ENCODE measurements at regions not wholly inside any gene's neighbourhood (a gene's known extent, or its start where the extent isn't known, plus 50 kb on each side); places are given as distances from the start of the nearest gene placed in this dataset.
"Not testable (repeated sequence)": the region's sequence is repeated elsewhere in the genome, so short reads cannot be mapped to it uniquely, and the experiment has no call there.

DNA sequence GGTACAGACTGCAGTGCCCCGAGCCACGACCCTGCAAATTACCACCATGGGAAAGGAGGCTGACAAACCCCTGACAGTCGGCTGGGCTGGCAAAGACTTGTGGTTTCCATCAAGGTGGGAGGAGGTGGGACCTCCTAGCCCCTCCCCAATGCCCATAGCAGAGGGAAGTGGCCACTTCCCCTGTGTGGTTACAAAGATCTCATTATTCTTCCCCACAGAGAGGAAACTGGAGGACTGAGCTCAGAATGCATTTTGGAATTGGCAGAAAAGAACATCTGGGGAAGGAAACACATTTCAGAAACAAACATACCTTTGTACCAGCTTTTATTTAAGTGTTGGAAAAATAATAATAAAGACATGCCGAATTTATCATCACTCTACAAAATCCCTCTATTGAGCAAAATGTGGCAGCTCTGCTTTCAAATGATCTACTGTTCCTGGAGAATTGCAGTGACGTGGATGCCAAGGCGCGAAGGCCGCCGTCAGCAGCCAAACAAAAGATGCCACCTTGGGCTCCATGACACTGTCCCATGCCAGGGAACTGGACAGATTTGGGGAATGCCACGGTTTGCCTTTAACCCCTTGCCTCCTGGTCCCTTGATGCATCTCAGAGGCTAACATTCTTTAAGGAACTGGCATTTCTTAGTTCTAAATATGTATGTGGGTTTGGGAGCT, 169.6 kb downstream of the CRYBB2 start:
- DNase-seq (ENCODE audit: extremely low read depth in 1 of 11, low read depth in 9 of 11, low spot score in 4 of 11), result no peak

DNA sequence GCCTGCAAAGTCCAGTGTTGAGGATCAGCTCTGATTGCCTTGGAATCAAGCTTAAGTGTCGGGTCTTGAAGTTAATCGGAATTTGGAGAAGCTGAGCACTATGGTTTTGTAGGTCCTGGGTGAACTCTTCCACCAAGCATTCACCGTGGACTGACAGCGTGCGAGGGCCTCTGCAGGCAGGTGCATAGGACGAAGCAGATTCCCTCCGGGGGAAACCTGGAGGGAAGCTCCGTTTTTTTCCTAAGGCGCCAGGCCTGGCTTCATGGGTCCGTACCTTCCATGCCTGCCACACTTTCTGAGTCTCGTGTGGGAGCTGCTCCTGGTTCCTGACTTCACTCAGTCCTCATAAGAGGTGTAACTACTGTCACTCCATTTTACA, 170.1 kb downstream of the CRYBB2 start:
- no peak for DNase-seq (ENCODE audit: extremely low read depth in 1 of 11, low read depth in 9 of 11, low spot score in 4 of 11)

DNA sequence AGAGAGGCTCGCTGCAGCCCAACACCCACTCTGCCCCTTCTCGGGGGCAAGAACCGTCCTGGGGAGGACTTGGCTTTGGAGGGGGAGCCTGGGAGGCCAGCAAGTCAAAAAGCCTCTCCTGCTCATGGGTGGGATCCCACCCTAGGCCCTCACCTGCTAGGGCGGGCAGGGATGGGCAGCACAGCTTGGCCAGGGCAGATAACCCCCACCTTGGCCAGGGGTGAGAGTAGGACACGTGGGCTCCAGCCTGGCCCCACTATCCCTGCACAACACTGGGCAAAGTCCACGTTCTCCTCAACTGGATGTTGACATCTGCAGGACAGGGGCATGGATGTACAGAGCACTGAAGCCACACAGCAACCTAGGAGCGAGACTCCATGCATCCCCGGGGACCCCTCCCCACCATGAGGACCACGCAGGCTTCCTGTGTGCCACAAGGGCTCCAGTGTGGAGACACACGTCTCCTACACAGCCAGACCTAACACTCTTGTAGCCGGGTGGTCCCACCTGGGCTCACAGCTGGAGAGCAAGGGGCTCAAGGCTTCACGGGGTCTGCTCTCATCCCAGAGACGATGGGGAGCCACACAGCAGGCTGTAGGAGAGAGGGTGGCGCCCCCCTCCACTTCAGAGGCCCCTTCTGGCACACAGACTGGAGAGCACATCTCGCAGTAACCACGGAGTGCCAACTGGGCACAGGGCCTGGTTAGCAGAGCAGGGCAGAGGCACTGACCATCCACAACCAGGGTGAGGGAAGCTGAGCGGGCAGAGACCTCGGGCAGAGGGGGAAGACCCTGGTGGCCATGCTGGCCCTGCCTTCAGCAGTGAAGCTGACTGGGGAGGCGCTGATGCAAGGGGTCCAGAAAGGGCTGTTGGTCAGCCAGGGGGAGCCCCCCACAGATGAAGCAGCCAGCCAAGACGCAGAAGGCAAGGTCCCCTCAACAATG, 171.1 kb downstream of the CRYBB2 start:
- DNase-seq (ENCODE audit: extremely low read depth in 1 of 11, low read depth in 9 of 11, low spot score in 4 of 11), result no peak

DNA sequence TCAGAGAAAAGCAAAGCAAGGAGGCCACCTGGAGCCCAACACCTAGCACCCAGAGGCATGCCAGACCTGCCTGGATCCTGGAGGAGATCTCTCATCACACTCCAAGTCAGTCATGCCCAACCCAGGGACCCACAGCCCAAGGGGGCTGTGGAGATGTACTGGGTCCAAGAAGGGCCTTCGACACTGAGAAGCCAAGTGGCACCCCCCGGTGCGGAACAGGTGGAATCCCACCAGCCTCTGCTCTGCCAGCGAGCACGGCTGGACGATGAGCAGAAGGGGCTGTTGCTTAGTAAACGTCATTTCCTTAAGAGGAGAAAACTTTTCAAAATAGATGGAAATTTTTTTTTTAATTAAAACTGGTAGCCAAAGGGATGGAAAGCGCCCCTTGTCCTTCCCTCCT, 171.9 kb upstream of the GRK3 start:
- DNase-seq (ENCODE audit: extremely low read depth in 1 of 11, low read depth in 9 of 11, low spot score in 4 of 11), result no peak

DNA sequence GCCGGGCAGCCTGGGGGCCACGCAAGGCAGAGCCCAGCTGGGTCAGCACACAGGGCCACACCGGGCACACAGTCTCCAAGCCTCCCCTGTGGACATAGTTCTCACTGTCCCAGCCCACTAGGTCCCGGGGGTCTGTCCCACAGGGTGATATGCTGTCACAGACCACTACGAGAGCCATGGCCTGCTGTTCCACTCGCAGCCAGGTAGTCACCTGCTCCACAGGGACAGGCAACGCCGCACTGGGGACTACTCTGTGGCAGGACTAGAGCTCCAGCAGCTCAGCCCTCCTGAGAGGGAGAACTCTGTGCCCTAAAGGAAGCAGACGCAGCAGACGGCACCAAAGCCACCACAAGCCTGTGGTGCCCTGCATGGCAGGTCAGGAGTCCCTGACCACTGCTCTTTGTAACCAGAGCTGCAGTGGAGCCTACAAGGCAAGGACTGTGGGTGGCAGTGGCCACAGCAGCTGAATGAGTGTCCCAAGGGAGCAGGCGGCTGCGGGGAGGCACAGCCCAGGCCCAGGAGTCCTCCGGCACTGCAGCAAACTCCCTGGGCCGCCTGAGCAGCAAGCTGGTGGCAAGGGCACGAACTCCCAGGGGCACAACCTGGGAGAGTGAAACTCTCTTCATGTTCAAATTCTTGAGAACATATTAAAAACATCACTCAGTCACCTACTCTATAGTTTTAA, 171.2 kb upstream of the GRK3 start:
- DNase-seq (ENCODE audit: extremely low read depth in 1 of 11, low read depth in 9 of 11, low spot score in 4 of 11), result no peak

DNA sequence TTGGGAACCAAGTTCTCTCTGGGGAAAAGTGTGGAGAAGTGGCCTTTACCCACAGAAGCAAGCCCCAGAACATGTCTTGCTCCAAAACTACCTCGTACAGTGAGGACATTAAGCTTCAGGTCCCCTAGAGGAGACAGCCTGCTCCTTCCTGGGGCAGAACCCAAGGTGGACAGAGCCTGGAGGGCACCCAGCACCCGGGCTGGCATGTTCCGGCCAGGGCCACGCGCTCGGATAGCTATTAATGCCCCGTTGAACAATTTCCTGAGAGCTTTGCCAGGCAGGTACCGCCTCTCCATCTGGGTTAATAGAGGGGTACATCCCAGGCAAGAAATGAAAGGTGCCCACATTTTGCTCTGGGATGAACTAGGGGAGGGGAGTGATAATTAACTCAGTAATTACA, 169.0 kb upstream of the GRK3 start:
- no peak for DNase-seq (ENCODE audit: extremely low read depth in 1 of 11, low read depth in 9 of 11, low spot score in 4 of 11)

DNA sequence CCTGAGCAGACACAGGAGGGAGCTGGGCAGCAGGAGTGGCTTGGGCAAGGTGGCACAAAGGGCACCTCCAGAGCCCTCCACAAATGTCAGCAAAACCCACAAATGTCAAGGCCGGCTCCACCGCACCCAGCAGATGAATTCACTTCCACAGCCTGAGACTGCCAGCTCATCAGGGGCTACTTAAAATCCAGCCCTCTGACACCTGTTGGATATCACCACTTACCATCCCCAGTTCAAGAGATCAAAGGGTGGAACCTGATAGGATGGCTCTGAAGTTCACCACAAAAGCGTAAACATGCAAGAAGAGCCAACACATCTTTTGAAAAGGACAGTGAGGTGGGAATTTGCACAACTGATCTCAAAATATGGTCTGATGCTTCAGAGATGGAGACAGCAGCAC, 168.6 kb upstream of the GRK3 start:
- DNase-seq (ENCODE audit: extremely low read depth in 1 of 11, low read depth in 9 of 11, low spot score in 4 of 11), result no peak

DNA sequence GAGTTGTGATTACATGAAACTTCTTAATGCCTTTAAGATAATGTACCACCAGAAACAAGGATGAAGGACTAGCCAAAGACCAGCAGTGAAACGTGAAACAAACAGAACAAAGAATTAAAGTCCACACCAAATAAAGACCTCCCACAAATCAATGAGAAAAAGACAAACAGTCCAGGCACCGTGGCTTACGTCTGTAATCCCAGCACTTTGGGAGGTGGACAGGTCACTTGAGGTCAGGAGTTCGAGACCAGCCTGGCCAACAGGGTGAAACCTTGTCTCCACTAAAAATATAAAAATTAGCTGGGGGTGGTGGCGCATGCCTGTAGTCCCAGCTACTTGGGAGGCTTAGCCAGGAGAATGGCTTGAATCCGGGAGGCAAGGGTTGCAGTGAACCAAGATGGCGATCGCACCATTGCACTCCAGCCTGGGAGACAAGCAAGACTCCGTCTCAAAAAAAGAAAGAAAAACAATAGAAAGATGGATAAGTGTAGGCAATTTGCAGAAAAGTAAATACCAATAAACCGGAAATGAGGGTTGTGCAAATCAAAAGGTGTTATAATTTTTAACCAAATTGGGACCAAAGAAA, 167.8 kb upstream of the GRK3 start:
- DNase-seq (ENCODE audit: extremely low read depth in 1 of 11, low read depth in 9 of 11, low spot score in 4 of 11), result no peak

DNA sequence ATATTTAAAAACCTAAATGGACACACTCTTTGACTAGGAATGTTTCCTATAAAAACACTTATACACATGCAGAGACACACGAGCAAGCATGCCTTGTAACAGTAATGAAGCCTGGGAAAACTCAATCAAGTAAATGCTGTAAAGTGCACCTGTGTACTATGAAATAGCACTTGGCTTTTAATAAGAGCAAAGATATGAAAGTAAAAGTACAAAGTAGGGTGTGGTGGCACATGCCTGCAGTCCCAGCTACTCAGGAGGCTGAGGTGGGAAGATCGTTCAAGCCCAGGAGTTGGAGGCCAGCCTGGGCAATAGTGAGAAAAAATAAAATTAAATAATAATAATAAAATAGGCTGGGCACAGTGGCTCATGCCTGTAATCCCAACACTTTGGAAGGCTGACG, 166.9 kb upstream of the GRK3 start:
- no peak for DNase-seq (ENCODE audit: extremely low read depth in 1 of 11, low read depth in 9 of 11, low spot score in 4 of 11)

DNA sequence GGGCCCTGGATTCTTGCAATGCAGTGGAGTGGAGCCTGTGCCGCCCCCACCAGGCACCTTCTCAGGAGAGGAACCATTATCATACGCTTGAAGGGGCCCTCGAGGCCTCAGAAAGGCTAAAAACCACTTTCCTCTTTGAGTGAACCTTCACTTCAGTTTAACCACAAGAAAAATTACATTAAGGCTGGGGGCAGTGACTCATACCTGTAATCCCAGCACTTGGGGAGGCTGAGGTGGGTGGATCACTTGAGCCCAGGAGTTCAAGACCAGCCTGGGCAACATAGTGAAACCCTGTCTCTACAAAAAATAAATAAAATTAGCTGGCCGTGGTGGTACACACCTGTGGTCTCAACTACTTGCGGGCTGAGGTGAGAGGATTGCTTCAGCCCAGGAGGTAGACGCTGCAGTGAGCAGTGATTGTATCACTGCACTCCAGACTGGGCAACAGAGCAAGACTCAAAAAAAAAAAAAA, 165.8 kb upstream of the GRK3 start:
- not testable (repeated sequence) for DNase-seq (ENCODE audit: extremely low read depth in 1 of 11, low read depth in 9 of 11, low spot score in 4 of 11)

DNA sequence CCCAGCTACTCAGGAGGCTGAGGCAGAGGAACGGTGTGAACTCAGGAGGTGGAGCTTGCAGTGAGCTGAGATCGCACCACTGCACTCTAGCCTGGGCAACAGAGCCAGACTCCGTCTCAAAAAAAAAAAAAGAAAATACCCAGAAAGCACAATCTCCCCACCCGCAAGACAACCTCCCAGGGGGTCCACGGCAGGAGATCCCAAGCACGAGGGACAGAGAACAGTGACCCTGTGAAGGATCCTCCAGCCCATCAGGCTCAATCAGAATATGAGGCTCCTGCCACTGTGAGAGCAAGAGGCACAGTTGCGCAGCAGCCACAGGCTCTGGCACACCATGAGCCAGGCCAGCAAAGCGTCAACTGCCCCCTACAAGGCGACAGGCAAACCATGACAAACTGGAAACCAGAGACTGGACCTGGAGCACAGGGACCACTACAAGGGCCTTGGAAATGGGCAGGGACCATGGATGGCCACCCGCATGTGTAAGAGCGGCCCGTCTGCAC, 164.8 kb upstream of the GRK3 start:
- DNase-seq (ENCODE audit: extremely low read depth in 1 of 11, low read depth in 9 of 11, low spot score in 4 of 11), result no peak

DNA sequence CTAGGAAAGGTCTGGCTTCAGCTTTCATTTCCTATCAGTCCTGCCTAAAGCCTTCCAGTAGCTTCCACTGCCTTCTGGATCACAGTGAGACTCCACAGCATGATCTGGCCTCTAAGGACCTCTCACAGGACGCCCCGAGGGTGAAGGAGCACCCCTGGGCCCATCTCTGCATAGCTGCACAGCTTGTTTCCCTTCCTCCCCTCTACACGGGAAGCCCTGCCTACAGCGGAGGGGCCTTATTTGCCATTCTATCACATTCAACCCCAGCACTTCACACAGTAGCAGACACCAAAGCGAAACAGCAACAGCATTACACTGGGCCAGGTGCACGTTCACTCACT, 162.3 kb upstream of the GRK3 start:
- DNase-seq (ENCODE audit: extremely low read depth in 1 of 11, low read depth in 9 of 11, low spot score in 4 of 11), result no peak

DNA sequence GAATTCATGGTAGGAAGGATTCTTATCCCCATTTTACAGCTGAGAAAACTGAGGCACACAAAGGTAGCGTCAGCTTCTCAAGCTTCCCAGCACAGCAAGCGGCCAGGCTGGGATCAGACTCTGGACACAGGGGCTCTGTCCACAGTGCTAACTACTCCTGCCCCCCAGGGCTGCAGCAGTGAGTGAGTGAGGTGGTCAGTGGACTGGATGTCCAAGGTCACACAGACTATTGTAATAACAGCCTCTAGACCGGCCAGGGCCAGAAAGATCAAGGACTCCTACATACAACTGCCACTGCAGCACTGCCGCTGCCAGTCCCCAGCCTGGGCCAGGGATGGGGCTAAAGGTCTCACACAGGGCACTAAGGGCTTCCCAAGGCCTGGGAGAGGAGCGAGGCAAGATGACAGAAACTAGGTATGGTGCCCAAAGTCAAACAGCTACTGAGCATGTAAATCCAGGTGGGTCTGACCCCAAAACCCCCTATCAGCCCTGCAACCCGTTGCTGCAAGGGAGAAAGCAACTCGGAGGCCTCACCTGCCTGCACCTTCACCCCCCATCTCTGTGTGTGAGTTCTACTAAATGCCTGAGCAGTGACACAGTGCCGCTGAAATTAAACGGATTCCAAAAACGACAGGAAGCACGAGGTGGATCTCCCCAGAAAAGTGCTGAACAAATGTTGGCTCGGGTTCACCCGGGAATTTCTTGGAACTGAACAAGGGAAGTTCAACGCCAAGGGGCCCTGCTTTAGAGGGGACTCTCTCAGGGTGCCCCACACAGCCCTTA, 161.8 kb upstream of the GRK3 start:
- DNase-seq (ENCODE audit: extremely low read depth in 1 of 11, low read depth in 9 of 11, low spot score in 4 of 11), result peak in 1 of 11 donors; percentile 69

DNA sequence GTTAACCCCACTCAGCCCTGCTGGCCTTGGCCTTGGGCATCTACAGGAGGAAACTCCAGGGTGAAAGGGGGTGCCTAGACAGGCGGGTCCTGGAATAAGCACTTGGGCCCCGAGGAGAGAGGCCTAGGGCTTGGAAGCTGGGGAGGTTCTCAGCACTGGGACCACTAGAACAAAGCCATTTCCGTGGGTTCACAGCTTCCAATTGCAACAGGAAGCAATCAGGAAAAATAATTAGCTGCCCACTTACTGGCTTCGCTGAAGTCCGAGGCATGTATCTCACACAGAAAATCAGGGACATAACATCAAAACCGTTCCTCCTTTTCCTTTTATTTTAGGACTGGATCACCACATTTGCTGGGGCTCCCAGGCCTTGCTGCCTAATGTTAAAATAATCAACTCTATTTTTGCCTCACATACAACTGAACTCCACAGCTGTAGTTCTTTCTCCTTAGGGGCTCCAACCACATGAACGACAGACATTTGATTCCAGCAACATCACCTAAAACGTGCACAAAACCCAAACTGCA, 161.1 kb upstream of the GRK3 start:
- DNase-seq (ENCODE audit: extremely low read depth in 1 of 11, low read depth in 9 of 11, low spot score in 4 of 11), result no peak

DNA sequence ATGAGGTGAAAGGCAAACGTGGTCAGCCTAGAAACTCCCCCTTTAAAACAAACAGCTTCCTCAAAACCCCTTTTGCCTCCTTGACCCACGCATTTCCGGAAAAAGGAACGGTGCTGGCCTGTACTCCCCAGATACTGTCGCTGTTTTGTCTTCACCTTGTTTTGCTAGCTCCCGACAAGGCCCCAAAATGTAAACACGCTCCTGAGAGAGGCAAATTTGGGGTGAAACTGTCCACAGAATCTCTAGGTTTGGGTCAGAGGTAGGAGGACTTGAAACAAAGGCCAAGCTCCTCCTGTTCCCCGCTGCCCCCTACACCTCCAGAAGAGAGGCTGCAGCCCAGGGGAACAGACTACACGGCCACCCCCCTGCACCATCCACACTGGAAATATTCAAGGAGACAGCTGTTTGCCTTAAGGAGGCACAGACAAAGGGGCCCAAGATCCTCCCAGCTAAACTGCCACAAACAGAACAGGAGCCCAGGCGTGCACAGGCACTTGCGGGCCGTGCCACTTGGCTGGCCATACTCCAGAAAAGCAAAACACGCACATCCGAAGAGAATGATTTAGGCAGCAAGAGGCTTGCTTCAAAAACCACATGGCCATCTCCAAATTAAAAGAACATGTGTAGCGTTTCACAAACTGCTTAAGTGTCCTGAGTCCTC, 160.5 kb upstream of the GRK3 start:
- DNase-seq (ENCODE audit: extremely low read depth in 1 of 11, low read depth in 9 of 11, low spot score in 4 of 11), result no peak

DNA sequence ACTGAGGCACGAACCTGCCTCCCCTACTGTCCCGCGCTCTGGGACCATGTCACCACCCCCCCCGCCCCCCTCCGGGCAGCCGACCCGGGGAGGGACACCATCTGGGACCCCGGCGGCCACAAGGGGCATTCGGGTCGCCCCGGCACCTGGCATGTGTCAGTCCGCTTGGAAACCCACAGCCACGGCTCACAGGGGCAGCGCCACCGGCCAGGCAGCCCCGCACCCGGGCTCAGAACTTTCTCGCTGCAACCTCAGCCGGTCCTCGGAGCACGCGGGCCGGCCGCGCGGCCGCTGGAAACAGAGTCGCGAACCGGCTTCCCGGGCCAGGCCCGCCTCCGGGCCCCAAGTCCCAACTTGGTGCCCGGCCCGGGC, 159.9 kb upstream of the GRK3 start:
- DNase-seq (ENCODE audit: extremely low read depth in 1 of 11, low read depth in 9 of 11, low spot score in 4 of 11), result no peak

DNA sequence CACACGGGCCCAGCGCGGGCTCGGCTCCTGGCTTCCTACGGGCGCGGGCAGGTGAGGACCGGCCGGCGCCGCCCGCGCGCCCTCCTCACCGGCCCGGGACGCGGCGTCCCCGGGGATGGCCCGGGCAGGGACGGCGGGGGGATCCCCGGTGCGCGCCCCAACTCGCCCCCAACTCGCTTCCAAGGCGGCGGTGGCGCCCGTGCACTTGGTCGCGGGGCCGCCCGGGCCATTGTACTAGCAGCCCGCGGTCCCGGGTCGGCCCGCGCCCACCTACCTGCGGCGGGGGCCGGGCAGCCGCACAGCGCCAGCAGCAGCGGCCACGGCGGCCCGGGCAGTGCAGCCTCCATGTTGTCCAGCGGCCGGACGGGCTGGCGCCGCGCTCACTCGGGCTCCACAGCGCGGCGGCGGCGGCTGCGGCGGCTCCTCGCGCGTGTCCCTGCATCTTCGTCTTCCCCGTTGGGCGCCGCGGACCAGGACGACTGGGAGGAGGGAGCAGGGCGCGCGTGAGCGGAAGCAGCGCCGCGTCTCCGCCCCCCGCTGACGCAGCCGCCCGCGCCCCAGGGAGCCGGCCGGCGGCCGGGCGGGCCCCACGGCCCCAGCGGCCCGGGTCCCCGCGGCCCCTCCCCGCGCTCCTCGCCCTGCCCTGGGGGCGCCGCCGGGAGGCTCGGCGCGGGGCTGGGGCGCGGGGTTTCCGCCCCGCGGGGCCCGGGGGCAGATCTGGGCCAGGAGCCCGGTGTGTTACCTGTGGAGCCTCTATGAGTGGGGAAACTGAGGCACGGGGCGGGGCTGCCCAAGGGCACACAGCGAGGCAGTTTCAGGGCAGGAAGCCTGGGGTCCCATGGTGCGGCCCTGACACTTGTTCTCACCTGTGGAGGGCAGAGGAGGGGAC, 159.3 kb upstream of the GRK3 start:
- DNase-seq (ENCODE audit: extremely low read depth in 1 of 11, low read depth in 9 of 11, low spot score in 4 of 11), result no peak

Data from renal cortex interstitium (tissue), 11 donors.